HG02588 (cell line): ENCODE measurements at regions not wholly inside any gene's neighbourhood (a gene's known extent, or its start where the extent isn't known, plus 50 kb on each side); places are given as distances from the start of the nearest gene placed in this dataset.

ENCODE experiments used
- ATAC-seq: cut with Tn5 transposase; IDR thresholded peaks from one replicate; pipeline ENCODE4 v1.9.1; 2021; ENCODE audit warnings: mild to moderate bottlenecking, moderate library complexity; ENCODE audit not compliant: unreplicated experiment

- no peak for ATAC-seq
These were observed 256.4 kb upstream of the SOX21 start for GRCh38 chr13:94968757-94969086.

GRCh38 chr13:94968040-94968756 lies 255.9 kb upstream of the SOX21 start:
- ATAC-seq: no peak

- ATAC-seq: no peak
These were observed 255.1 kb upstream of the SOX21 start for GRCh38 chr13:94967183-94968039.

GRCh38 chr13:94966422-94966955 lies 254.1 kb upstream of the SOX21 start:
- ATAC-seq: no peak

GRCh38 chr13:94959626-94960025 lies 247.3 kb upstream of the SOX21 start:
- ATAC-seq: no peak

- no peak for ATAC-seq
These were observed 244.2 kb upstream of the SOX21 start for GRCh38 chr13:94956417-94957110.

- ATAC-seq: no peak
These were observed 240.4 kb upstream of the SOX21 start for GRCh38 chr13:94952787-94953186.

GRCh38 chr13:94950303-94950702 lies 238.0 kb upstream of the SOX21 start:
- no peak for ATAC-seq

GRCh38 chr13:94947965-94948371 lies 235.6 kb upstream of the SOX21 start:
- no peak for ATAC-seq

- ATAC-seq: no peak
These were observed 235.0 kb upstream of the SOX21 start for GRCh38 chr13:94947392-94947791.

- ATAC-seq: no peak
These were observed 233.7 kb upstream of the SOX21 start for GRCh38 chr13:94946039-94946438.

GRCh38 chr13:94938124-94938523 lies 225.8 kb upstream of the SOX21 start:
- no peak for ATAC-seq

- ATAC-seq: no peak
These were observed 224.3 kb upstream of the SOX21 start for GRCh38 chr13:94936633-94937032.

- ATAC-seq: no peak
These were observed 221.6 kb upstream of the SOX21 start for GRCh38 chr13:94933936-94934335.

- ATAC-seq: no peak
These were observed 220.9 kb upstream of the SOX21 start for GRCh38 chr13:94933230-94933751.

GRCh38 chr13:94928127-94928775 lies 215.9 kb upstream of the SOX21 start:
- ATAC-seq: no peak

GRCh38 chr13:94925263-94925662 lies 212.9 kb upstream of the SOX21 start:
- ATAC-seq: no peak

- ATAC-seq: no peak
These were observed 208.8 kb upstream of the SOX21 start for GRCh38 chr13:94921181-94921580.

GRCh38 chr13:94920578-94920977 lies 208.2 kb upstream of the SOX21 start:
- no peak for ATAC-seq

GRCh38 chr13:94917824-94918223 lies 205.5 kb upstream of the SOX21 start:
- ATAC-seq: no peak

GRCh38 chr13:94914895-94915294 lies 202.6 kb upstream of the SOX21 start:
- ATAC-seq: no peak
